Ureter (tissue), 1 donor: ENCODE measurements at regions not wholly inside any gene's neighbourhood (a gene's known extent, or its start where the extent isn't known, plus 50 kb on each side); places are given as distances from the start of the nearest gene placed in this dataset.

ENCODE experiments used
- DNase-seq: peaks from one replicate; pipeline ENCODE4 v3.0.0-alpha.2; 2020; ENCODE audit warnings: low spot score
- donor health status: DM: yes; HTN: yes; CAD: no.

DNA sequence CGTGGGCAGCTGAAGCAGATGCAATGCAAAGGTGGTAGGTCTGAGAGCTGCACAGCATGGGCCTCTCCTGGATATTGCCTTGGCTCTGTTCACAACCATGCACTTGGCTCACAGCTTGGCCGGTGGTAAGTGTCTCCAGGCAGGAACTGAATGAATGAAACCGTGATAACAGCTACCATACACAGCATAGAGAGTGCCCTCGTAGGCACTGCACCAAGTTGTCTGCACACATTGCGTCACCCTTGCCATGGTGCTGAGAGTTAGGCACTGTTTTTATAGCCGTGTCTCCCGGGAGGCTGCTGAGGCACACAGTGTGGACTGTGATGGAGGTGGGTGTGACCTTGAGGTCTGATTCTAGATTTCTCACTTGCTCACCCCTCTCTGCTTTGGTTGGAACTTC is 157.6 kb upstream of the VASH1 start:
- DNase-seq: no peak

DNA sequence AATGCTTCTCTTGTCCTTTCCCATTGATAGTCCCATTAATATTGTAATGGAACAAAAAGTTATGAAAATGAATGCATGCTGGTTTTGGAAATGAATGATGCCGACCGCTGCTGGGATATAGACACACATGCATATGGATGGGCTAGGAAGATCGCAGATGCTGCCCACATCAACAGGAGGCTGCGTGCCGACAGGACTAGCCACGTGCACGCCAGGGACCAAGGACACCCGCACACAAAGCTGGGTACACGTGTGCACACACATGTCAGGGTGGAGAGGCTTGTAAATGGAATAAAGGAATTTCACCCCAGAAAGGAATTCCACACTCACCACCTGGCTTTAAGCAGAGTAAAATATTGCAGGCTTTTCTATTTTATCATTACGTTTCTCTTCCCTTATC is 153.8 kb upstream of the VASH1 start:
- DNase-seq: no peak

DNA sequence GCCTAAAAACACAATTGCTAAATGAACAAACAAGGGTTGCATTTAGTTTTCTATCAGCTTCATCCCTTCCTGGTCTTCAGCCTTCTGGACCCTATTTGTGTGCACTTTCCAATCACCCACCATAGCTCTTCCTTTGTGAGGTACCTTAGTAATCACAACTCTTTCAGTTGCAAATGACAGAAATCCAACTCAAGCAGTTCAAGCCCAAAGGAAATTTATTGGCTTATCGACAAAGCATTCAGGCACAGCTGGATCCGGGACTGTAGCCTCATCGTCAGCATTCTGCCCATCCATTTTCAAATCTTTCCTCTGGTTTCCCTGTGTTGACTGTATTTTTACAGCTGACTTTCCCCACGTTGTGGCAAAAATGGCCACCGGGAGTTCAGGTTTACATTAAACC is 148.6 kb upstream of the VASH1 start:
- DNase-seq: no peak

DNA sequence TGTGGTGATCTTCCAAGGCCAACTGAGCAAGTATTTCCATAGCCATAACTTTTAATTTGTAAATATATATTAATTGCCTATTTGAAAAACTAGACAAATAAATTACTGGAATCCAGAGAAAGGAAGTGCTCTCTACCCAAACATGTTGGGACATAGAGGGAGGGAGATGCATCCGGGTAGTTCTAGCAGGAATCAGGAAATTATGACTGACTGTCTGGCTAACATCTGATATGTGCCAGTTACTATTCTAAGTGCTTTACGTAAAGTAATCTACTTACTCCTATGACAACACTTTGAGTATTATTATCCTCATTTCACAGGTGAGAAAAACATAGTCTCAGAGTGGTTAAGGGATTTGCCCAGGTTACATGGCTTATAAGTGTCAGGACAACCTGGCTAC is 147.7 kb upstream of the VASH1 start:
- DNase-seq: no peak

DNA sequence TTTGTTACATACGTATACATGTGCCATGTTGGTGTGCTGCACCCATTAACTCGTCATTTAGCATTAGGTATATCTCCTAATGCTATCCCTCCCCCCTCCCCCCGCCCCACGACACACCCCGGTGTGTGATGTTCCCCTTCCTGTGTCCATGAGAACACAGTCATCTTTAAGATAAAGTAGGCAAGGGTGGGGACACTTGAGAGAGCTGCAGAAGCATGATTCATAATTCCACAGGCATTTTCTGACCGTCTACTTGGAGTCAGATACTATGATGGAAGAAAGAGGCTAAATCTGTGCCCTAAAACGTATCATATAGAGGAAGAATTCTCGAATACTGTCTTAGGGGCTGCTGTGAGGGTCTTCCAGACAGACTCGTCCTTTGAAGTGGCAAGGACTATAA is 145.9 kb upstream of the VASH1 start:
- no peak for DNase-seq

DNA sequence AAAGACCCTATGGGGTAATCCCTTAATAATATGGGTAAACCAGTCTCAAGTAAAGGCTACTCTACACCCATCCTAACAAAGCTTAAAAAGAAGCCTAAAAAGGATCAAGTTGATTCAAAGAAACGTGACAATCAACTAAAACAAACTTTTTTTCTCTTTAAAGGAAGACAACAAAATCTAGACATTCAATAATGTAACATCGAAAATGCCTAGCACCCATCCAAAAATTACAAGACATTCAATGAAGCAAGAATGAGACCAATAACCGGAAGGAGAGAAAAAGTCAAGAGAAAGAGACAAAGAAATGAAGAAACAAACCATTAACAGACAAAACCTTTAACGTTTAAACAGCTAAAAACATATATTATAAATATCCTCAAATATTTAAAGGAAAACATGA is 143.8 kb upstream of the VASH1 start:
- DNase-seq: no peak

DNA sequence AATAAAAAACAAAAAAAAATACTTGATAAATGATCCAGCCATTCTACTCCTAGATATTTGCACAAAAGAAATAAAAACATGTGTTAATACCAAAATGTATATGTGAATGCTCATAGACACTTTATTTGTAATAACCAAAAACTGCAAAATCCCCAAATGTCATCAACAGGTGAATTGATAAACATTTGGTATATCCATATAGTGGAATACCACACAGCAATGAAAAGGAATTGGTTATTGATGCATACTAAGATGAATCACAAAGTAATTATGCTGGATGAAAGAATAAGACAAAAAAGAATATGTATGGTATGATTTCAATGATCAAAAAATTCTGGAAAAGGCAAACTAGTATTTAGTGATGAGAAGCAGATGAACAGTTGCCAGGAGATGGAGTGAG is 124.7 kb upstream of the VASH1 start:
- no peak for DNase-seq

DNA sequence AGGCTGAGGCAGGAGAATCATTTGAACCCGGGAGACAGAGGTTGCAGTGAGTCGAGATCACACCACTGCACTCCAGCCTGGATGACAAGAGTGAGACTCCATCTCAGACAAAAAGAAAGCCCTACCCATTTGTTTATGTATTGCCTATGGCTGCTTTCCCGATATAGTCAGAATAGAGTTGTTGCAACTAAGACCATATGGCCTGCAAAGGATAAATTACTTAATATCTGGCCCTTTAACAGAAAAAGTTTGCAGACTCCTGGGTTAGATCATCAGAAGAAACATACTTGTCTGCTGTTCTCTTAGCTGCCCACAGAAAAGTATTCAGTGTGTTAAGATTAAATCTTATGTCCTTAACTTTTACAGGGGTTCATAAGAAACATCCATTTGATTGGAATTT is 122.4 kb upstream of the VASH1 start:
- no peak for DNase-seq

DNA sequence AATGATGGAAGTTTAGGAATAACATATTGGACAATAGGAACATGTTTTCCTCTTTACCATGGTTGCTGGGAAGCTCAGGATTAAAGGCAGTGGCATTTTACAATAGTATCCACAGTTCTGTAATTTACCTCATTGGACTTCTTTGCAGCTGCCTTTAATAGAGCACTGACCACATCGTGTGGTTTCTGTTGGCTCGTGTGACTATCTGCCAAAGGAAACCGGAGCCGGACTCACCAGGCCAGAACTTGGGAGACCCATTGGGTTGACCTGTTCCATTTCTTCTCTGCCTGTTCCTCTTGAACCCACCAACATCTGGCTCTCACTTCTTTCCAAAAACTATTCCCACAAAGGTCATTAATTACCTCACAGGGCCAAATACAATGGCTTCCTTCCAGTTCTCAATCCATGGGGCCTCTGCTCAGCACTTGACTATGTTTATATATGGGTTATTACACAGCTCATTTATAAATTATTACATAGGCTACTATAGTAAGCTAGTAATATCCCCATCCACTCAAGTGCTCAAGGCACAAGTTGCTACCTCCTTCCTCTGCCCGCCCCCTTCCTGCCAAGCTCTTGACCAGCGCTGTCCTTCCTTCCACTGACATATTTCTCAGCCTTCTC is 121.5 kb upstream of the VASH1 start:
- DNase-seq: no peak

DNA sequence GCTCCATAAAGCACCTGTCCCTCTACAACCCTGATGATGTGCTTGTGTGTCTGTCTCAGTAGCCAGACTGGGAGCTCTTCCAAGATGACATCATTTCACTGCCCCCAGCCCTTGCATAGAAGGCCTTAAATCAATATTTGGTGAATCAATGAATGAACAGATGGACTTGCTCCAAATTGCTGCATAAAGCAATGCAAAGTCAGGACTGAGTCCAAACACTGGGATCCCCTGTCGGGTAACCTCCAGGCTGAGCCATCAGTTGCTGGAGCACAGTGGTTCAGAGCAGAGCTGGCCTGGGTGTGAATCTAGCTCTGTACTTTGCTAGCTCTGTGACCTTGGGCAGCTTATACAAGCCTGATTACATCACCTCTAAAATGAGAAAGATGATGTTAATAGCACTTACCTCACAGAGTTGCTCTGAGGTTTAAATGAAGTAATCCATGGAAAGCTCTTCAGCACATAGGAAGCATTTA is 120.3 kb upstream of the VASH1 start:
- DNase-seq: no peak

DNA sequence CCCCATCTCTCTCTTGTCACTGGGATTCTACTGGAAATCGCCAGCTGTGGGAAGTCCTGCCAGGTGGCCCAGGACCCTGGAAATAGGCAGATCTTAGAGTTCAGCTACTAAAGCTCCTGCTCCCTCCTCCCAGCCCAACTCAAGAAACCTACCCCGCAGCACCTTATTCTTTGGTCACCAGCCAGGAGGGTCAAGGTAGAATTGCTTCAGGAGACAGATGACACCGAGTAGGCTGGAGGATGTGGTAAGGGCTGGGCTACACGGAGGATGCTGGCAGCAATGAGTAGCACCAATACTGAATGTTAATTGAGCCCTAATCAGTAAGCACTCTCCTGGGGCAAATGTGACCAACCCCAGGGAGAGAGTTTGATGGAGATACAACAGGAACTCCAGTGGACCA is 119.7 kb upstream of the VASH1 start:
- no peak for DNase-seq

DNA sequence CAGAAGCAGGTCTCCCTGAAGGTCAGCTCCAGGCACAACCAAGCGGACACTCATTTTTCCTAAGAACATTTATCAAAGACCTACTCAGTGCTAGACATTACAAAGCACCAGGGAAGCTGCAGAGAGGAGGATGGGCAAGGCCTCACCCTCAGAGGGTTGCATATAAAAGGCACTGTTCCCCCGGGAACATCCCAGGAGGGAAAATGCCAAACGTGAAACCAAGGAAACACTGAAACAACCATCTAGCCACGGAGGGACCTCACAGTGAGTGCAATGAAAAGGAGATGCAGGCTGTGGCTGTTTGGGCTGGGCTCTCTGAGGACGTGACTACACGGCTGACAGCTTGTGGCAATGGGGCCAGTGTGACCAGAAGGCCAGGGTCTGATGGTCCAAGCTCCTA is 117.4 kb upstream of the VASH1 start:
- DNase-seq: no peak

DNA sequence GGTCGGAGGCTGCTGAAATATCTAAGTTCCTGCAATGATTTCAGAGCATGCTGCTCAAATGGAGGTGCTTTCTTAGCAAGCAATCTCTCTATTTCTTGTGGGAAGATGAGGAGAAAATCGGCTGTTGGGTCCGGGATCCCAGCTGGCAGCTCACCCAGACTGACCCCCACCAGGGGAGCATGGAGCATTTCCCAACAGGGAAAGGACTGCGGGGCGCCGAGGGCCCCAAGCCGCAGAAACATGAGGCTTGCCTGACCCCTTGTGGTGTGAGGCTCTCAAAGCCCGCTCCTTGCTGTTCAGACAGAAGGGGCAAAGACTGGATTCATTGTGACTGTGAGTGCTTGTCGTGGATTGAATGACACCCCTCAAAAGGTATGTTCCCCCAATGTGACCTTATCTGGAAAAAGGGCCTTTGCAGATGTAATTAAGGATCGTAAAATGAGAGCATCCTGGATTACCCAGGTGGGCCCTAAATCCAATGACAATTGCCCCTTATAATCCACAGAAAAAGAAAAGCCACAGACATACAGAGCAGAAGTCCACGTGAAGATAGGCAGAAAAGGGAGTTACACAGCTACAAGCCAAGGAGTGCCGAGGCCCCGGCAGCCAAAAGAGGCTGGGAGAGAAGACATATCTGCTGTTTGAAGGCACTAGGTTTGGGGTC is 116.3 kb upstream of the VASH1 start:
- DNase-seq: no peak

DNA sequence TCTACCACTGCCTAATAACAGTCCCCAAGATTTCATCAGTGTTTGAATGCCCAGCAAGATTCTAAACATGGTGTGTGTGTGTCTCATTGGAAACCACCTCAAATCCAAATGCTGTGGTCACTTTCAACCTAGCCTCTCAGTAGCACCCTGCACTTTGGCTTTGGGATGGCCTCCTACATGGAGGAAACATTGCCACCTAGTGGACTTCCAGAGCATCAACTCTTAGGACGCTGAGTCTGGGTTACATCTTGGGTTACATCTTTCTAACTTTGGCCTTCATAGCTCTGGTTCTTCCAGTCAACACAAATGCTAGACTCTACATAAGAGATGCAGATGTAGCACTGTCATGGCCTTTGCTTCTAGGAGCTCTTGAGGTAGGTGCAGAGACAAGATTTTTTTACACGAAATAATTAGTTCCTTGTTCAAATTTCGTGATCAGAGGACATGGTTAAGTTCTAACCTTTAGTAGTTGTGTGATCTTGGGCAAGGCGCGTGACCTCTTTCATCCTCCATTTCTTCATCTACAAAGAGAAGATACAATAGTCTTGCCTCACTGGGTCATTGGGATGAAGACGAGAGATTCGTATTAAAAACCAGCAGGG is 113.5 kb upstream of the VASH1 start:
- no peak for DNase-seq

DNA sequence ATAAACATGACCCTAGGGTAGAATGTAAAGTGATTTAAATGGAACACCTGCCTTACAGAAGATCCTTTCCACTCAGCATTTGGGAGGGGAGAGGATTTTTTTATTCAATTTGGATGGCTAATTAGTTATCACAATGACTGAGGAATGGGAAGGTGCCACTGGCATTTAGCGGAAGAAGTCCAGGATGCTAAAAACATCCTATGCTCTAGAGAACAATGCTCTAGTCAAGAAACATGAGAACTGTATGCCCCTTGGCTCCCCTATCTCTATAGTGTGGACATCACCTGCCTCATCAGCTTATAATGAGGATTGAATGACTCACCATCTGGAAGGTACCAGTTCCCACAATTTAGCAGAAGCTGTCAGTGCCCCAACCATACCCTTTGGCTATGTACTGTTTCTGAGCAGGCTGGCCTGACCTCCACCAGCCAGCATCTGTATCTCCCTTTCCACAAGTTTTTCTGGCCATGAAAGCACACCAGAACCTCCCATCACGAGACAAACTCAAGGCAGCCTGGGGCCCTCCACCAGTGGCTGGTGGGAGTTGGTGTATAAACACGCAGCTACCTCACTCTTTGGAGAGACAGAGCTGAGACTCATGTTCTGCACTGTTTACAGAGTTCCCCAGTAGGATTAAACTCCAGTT is 109.7 kb upstream of the VASH1 start:
- DNase-seq: no peak

DNA sequence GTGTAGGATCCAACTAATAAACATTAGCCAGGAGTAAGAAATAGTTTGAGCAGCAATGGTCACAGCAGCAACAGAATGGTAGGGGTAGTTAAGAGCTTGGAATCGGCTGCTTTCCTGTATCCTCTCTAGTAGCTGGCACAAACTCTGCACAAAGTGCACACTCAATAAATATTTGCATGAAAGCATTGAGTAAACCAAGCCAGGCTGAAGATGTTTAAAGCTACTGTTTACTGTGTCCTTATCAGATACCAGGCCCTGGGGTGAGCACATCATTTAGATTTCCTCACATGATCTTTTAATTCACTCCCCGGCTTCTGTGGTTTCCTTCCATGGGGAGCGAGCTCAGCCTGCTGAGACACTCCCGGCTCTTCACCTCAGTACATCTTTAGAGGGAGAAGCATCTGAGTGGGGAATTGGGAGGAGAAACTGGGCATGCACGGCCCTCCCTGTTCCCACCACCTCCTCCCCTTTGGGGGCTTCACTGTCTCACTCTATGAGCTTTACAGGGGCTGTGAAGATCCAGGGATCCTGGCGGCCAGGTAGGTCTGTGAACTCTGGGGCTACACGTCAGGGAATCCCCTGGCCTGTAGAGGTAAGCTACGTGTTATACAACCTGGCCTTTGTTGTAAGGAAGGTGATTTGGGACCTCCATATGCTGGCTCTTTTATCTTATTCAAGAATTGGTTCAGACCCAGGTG is 107.2 kb upstream of the VASH1 start:
- no peak for DNase-seq

DNA sequence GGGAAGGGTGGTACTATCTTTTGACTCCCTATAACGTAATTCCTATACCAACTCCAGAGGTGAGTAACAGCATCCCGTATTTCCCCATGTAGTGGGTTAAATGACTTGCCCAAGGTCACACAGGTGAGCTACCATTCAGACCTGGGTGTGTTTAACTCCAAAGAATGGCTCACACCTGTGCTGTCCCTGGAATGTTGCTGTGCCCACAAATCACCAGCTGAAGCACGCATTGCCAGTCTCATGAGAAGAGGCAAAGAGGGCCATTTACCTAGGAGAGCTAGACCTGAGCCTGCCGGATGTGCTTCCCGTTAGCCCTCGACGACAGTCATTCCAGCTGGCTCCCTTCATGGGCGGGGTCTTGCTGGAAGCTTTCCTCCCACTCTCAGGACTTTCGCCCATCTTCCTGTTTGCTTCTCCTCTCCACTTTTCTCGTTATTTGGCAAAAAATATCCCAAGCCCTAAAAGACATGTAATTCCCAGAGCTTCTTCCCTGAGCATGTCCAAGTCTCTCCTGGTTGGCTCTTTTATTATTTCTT is 106.6 kb upstream of the VASH1 start:
- DNase-seq: no peak

DNA sequence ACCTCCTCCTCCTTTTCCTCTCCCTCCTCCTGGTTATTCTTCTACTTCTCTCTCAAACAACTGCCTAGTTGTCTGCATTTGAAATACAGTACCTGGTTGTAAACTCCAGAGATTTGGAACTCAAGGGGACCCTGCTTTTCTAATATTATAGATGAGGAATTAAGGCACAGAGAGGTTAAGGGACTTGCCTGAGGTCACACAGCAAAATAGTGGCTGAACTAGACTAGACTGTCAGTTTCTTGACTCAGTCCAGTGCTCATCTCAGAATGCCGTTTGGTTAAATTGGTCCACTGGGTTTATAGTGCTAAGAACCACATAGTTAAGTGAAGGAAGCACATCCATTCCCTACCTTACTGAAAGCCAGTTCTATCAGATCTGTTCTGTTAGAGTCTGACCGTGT is 105.9 kb upstream of the VASH1 start:
- DNase-seq: no peak

DNA sequence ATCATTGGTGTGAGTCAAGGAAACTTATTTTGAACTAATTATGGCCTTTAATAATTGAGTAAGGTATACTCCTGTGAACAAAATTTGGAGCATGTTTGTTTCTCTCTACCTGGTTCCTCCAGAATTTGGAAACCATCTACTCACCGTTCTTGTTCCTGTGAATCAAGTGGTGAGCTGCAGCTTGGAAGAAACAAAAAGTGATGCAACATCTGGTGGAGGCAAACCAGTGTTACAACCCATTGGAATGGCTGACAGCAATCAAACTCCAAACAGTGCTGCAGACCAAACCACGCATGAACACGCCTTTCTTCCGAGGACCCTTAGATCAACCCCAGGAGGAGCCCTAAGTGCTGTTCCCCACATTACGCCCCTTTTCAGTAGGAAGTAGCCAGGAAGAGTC is 104.7 kb upstream of the VASH1 start:
- no peak for DNase-seq

DNA sequence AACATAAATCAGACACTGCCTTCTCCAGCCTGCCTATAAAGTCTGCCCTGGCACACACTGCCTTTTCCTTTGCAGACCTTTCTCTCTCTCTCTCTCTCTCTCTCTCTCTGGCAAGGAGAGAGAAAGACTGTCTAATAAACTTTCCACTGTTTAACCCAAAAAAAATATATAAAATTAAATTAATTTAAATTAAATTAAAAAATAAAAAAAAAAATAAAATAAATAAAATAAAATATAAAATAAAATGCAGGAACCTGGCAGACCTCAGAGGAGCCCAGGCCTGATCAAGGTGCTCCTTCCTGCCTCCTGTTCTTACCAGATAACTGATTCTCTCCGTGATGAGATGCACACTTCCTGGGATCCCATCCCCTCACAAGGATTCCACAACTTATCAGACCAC is 103.9 kb upstream of the VASH1 start:
- no peak for DNase-seq

DNA sequence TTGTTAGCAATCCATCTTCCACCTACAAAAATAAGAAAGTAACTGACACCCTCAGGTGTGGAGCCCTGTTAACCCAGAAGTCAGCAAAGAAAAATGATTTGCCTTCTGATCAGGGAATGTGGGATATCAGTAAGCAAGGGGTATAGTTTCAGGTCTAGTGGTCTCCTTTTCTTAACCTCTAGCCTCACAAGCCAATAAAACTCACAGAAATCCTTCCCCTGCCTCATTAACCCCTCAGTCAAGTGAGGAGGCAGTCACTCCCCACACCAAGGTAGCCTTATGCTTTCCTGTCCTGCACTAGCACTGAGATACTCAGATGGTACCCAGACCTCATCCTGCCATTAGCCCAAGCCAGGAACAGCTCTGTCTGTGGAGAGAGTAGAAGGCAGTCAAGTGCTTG is 103.4 kb upstream of the VASH1 start:
- no peak for DNase-seq

DNA sequence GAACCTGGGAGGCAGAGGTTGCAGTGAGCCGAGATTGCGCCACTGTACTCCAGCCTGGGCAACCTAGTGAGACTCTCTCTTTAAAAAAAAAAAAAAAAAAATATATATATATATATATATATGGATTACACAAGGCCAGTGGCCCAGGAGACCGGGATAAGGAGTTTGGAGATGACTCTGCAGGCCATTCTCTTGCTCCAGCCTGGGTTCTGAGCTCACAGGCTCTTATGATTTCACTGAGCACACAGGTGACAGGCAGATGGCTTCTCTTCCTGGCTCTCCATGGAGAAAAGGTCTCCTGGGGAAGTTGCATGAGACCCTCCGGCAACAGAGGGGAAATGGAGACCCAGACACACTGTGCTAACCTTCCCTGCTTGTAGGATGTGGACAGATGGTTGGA is 98.7 kb upstream of the VASH1 start:
- DNase-seq: no peak
